ENCODE measurements at regions not wholly inside any gene's neighbourhood (a gene's known extent, or its start where the extent isn't known, plus 50 kb on each side); places are given as distances from the start of the nearest gene placed in this dataset.

GRCh38 chr5:4995014-4995413 is 145.1 kb upstream of the ADAMTS16 start:
- Histone ChIP-seq H3K9ac (ENCODE audit: extremely low read depth, insufficient read length, low read length) (no peak overlapping the region), H2BK20ac (ENCODE audit: low read depth, low read length, poor library complexity, severe bottlenecking) (no peak overlapping the region), H3K23ac (ENCODE audit: insufficient read length, low read depth, low read length) (no peak overlapping the region), H3K9me3 (ENCODE audit: control insufficient read depth, low read depth, low read length) (no peaks in the 10 kb centered on the region), H2BK12ac (ENCODE audit: insufficient read length, low read depth, low read length) (no peak overlapping the region), H2BK15ac (ENCODE audit: low read depth, low read length) (no peak overlapping the region), H3K23me2 (ENCODE audit: insufficient read length, low read depth, low read length, poor library complexity, severe bottlenecking) (no peaks in the 10 kb centered on the region), H3K56ac (ENCODE audit: insufficient read length, low read depth, low read length) (no peak overlapping the region), H4K8ac (replicated peaks; ENCODE audit: insufficient read length, low read depth, low read length) (no peak overlapping the region), H2AFZ (ENCODE audit: low read length) (no peak overlapping the region), H4K91ac (ENCODE audit: insufficient read length, low read depth, low read length) (no peak overlapping the region), H2AK5ac (ENCODE audit: insufficient read length, low read length) (no peak overlapping the region), H3K4me1 (ENCODE audit: insufficient read depth, low read length) (no peaks in the 10 kb centered on the region), H2BK5ac (ENCODE audit: insufficient read length, low read length) (no peak overlapping the region), H3T11ph (ENCODE audit: low read length) (no peak overlapping the region), H3K14ac (ENCODE audit: insufficient read depth, low read length) (no peak overlapping the region), H3K79me1 (ENCODE audit: insufficient read depth, low read depth, low read length, poor library complexity, severe bottlenecking) (no peaks in the 10 kb centered on the region), H3K18ac (ENCODE audit: insufficient read length, low read depth, low read length) (no peak overlapping the region), H4K20me1 (ENCODE audit: control insufficient read depth, insufficient read depth, insufficient read length) (no peaks in the 10 kb centered on the region), H2BK120ac (ENCODE audit: low read depth, low read length, poor library complexity, severe bottlenecking) (no peak overlapping the region), H3K79me2 (ENCODE audit: insufficient read depth, low read length) (no peaks in the 10 kb centered on the region), H3K4me2 (ENCODE audit: insufficient read depth, insufficient read length, low read length) (no peak overlapping the region), H3K4ac (ENCODE audit: low read depth, low read length) (no peak overlapping the region), H3K27me3 (ENCODE audit: insufficient read depth, low read length) (no peaks in the 10 kb centered on the region), H4K5ac (ENCODE audit: insufficient read length, low read depth, low read length) (no peak overlapping the region), H3K27ac (ENCODE audit: insufficient read length, low read depth, low read length) (no peak overlapping the region)
- peaks cover 0 to 4% (median 4%) of the 10 kb centered on the region in 3 experiments; a peak in 5 of 7 replicates for H3K36me3 Mint-ChIP-seq (ENCODE audit: insufficient read depth in 1 of 3, low read depth in 3 of 3)
- no peak for TF ChIP-seq CTCF (conservative IDR thresholded peaks at IDR 0.05)
- no peaks in the 10 kb centered on the region for H3K4me1 Mint-ChIP-seq
- H3K9me3 Mint-ChIP-seq: peaks cover 12% of the 10 kb centered on the region in 2 experiments
- no peak for DNase-seq
- no peak overlapping the region for H3K27ac Mint-ChIP-seq
- no peak overlapping the region for H3K4me3 Mint-ChIP-seq
- H3K27me3 Mint-ChIP-seq (ENCODE audit: low read depth): no peaks in the 10 kb centered on the region
- WGBS (ENCODE audit: extremely low coverage, insufficient read length, low lambda C conversion rate): no CpG with 5 or more reads among the region's 4 CpGs

Measured in H9 (cell line).